ENCODE measurements at regions not wholly inside any gene's neighbourhood (a gene's known extent, or its start where the extent isn't known, plus 50 kb on each side); places are given as distances from the start of the nearest gene placed in this dataset.

DNA sequence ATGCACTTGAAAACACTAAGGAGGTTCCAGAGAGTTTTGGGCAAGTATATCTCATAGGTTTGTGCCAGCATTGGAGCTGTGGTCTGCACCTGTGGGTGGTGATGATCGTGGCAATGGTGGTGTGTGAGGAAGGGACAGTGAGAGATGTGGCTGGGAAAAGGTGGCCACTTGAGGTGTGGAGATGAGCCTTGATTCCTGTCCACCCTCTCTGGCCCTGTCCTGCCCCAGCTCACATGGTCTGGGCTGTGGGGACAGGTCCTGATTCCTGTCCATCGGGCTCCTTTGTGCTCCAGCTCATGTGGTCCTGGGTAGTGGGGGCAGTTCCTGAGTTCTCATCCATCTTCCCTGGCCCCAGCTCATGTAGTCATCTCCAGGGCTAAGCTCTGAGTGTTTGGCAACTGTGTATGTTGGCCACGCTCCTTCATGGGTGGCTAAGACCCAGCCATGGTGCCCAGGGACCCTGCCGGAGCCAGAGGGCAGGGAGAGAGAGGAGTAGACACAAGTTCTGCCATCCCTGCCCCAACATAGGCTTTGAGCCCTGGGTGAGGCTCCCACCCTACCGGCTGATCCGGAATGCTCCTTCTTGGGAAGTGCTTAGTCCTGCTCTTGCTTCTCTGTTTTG, 294.4 kb upstream of the HDAC4 start:
- no peak for DNase-seq (ENCODE audit: extremely low read depth, low read depth, low spot score)

DNA sequence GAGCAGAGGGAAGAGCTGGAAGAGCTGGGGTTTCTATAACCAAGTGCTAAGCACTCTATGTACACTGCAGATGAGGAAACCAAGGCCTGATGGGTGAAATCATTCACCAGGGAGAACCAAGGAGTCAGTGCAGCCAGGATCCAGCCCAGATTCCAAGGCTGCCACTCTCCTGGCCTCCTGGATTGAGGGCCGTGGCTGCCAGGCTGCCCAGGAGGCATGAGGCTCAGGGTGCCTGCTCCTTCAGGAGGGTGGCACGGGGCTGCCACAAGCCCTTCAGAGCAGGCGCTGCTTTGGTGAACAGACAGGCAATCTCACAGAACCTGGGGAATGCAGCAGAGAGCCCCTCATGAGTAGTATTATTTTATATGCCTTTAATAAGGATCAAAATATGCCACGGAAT, 293.7 kb upstream of the HDAC4 start:
- no peak for DNase-seq (ENCODE audit: extremely low read depth, low read depth, low spot score)

DNA sequence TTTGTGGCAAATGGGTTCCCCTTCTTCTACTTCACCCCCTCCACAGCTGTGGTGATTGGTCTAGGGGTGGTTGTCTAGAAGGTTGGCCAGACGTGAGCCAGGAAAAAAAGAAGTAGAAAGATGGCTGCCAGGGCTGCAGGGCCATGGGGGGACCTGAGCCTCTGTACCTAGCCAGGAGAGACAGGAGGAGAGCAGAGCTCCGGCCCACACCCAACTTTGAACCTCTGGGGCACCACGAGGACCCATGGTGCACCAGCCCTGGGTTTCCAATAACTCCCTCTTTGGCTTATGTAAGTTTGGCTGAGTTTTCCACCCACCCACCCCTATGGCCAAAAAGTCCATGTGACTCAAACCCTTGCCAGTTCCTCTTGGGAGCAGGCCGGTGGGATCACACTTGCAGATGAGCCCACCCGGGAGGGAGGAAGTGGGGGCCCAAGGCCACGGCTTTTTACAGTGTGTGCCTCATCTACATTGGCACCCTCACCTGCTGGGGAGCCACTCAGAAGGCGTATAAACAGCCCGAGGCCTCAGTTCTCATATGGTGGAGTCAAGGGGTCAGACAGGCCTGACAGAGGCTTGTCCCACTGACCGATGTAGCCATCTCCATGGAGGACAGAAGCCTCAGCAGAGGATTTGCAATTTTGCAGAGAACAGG, 293.1 kb upstream of the HDAC4 start:
- DNase-seq (ENCODE audit: extremely low read depth, low read depth, low spot score): no peak

DNA sequence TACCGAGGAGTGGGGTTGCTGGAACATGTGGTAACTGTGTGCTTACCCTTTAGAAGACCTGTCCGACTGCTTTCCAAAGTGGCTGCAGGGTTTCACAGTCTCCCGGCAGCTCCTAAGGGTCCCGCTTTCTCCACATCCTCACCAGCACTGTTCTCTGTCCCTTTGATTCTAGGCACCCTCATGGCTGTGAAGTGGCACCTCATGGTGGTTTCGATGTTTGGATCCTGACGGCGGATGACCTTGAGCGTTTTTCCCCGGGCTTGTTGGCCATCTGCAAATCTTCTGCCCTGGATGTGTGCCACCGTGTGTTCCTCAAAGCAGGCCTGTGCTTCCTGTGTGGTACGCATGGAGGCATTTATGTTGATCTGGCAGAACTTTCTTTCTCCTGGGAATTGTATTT, 292.5 kb upstream of the HDAC4 start:
- DNase-seq (ENCODE audit: extremely low read depth, low read depth, low spot score): no peak

DNA sequence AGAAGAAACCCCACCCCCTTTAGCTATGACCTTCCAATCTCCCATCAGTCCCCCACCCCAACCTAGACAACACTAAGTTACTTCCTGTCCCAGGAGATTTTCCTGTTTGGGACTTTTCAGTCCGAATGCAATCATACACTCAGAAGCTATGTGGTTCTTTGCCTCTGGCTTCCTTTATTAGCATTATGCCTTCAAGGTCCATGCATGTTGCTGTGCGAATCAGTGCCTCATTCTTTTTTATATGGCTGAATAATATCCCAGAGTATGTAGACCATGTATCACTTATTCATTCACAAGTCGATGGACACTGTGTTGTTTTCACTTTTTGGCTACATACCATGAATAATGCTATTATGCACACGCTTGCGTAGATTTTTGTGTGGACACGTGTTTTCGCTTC, 292.1 kb upstream of the HDAC4 start:
- no peak for DNase-seq (ENCODE audit: extremely low read depth, low read depth, low spot score)

DNA sequence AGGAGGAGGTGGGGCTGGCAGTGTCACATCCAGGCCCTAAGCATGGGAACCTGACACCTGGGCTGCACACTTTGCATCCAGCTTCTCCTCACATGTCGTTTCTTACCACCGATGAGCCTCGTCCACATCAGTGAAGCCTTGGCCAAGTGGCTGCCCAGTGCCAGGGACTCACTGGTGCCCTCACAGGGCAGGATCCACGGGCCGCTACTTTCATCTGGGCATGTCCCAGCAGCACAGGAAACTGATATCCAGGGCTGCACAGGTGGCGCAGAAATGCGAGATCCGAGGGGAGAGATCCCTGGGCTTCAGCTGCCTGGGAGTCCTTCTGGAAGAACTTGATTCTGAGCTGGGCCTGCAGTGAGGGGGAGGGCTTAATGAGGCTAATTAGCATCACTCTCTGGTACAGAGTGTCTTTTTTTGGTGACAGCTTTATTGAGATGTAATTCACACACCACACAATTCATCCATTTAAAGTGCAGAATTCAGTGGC, 291.6 kb upstream of the HDAC4 start:
- DNase-seq (ENCODE audit: extremely low read depth, low read depth, low spot score): no peak

DNA sequence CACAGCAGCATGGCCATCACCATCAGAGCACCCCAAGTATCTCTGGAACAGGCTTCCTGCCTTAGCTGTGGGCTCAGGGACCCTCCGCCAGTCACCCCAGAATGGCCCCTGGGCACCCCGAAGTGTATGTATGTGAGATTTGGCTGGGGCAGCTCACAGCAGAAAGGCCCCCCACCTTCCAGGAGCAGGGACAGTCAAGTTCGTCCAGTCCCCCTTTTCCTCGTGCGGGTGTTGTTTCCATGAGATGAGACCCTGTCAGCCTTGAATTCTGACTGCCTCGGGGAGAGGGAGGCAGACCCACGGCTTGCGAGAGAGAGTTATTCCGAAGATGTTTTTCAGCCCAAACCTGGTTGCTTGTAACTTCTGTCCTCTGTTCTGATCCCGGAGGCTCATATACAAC, 290.9 kb upstream of the HDAC4 start:
- no peak for DNase-seq (ENCODE audit: extremely low read depth, low read depth, low spot score)

DNA sequence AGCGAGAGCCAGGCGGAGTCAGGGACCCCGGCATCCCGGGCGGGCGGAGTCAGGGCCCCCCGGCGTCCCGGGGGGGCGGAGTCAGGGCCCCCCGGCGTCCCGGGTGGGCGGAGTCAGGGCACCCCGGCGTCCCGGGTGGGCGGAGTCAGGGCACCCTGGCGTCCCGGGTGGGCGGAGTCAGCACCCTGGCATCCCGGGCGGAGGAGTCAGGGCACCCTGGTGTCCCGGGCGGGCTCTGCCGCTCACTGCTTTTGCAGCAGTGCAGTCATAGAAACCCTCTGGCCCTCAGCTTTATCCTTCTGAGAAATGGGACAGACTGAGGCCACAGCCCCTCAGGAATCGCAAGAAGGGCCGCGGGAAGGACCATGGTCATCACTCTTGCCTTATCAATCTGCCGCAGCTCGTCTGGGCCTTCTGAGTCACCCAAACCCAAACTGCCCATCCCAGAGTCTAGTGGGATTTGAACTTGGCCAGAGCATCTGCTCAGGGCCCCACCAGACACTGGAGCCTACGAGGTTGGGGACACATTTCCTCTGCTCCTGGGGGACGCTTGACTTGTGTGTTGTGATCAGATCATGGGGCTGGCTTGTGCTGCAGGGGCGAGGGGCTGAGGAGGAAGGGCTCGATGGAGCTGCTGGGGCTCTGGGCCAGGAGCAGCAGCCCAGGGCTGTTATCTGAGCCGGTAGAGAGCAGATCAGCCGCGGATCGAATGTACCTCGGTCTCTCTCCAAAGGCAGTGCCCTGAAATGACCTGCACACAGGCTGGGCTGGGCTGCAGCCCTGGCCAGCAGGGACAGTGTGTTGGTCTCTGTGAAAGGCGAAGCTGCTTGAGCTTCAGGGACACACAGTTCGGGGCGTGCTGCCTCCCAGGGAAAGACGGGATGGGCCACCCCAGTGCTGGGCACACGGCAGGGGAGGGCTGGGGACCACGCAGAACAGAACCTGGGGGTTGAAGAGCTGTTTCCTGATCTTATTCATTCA, 290.1 kb upstream of the HDAC4 start:
- DNase-seq (ENCODE audit: extremely low read depth, low read depth, low spot score): no peak

DNA sequence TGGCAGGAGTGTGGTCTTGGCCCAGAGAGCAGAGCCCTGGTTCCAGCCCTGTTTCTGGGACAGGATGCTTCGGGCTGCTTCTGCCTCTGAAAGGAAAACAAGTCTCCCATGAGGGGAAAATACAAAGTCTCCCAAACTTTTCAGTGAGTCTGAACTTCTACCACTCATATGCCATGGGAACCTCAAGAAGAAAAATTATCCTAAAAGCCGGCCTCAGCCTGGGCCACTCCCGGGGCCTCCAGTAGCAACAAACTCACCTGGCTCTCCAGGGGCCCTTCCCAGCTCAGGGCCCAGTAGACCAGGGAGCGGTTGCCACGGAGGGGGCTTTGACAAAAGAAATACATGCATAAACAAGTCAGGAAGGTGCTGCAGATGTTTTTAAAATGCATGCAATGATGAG, 289.2 kb upstream of the HDAC4 start:
- no peak for DNase-seq (ENCODE audit: extremely low read depth, low read depth, low spot score)

DNA sequence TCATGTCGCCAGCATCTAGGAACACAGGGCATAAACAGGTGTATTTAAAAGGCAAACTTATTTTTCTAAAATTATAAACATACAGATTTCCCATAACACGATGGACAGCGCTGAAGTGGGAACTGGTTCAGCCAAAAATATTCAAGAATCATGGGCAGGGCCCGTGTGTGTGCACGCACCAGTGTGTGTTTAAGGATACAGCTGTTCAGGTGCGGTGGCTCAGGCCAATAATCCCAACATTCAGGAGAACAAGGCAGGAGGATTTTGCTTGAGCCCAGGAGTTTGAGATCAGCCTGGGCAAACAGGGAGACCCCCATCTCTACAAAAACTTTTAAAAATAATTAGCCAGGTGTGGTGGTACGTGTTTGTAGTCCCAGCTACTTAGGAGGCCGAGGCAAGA, 288.6 kb upstream of the HDAC4 start:
- DNase-seq (ENCODE audit: extremely low read depth, low read depth, low spot score): no peak

DNA sequence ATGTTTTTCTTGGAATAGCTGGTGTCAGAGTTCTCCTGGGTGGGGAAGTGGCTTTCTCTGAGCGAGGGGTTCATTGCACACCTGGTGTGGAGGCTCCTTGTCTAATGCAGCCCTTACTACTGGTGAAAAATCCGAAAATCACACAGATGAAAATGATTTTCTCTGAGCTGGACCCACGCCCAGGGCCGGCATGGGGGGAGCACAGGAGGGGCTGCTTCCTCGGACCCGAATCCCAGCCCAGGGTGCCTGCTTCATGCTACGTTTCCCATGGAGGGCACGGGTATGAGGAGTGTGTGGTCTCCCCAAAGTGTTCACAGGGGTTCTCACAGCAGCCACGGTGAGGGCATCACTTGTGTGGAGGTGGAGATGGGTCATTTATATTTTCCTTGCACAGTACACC, 288.0 kb upstream of the HDAC4 start:
- no peak for DNase-seq (ENCODE audit: extremely low read depth, low read depth, low spot score)

DNA sequence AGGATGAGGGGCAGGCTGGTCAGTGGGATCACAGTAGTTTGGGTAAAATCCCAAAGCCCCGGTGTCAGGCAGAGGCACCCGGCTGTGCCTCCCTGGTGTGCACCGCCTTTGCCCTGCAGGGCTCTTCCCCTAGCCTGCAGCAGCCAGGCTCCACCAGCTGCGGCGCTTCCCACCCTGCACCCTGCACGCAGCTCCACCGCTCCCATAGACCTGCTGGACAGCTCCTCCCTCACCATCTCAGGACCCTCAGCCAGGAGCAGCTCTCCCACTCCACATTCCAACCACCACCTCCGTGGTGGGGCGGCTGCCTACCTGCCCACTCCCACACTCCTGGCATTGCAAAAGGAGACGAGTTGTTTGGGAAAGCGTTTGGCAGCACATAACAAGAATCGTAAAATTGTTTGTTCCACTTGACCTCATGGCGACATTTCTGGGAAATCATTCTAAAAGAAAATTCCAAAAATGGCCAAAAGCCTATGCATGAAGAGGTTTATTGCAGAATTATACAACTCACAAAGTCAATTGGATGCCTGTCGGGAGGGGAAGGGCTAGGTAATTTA, 287.4 kb upstream of the HDAC4 start:
- no peak for DNase-seq (ENCODE audit: extremely low read depth, low read depth, low spot score)

DNA sequence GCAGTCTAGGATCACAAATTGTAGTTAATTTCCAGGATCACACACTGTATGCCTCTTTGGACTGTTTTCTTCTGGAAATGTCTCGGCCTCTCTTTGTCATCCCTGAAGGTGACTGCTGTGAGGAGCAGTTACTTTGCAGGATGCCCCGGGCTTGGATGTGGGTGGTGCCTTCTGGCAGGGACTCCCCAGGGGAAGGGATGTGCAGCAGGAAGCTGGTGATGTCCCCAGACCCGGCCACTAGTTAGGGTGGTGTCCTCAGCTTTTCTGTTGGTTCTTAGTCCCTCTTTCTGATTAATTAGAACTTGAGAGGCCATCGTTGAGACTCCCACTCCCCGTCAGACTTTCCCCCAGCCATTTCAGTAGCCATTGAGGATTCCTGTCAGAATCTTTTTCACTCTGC, 286.6 kb upstream of the HDAC4 start:
- DNase-seq (ENCODE audit: extremely low read depth, low read depth, low spot score): no peak

DNA sequence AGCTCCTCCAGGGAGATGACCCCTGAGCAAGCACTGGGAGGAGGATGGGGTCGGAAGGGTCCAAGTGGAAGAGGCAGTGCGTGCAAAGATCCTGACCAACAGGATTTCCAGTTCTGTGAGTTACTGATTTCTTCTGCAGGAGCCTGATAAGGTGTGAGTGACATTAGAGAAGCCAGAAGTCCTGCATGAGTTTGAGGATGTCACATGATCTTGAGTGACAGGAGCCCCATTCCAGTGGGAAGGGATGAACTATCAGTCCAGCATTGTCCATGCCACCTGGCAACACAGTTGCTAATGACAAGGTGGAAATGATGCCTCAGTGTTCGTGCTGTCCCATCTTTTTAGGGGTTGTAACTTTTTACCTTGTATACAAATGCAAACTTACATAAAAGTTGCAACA, 285.1 kb upstream of the HDAC4 start:
- no peak for DNase-seq (ENCODE audit: extremely low read depth, low read depth, low spot score)

DNA sequence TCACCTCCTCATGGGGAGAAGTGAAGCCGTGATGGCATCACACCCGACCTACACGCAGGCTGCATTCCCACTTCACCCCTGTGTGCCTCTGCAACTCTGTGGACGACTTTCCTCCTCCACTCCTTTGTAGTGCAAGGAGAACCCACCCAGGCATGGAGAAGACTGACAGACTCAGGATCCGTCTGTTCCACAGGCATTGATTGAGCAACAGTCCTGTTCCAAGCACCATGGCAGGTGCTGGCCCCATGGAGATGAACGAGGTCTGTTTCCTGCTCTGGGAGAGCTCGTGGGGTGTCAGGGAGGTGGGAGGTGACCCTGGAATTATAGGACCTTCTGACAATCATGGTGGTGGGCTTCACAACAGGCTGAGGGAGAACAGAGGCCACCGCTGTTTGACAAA, 284.7 kb upstream of the HDAC4 start:
- no peak for DNase-seq (ENCODE audit: extremely low read depth, low read depth, low spot score)

DNA sequence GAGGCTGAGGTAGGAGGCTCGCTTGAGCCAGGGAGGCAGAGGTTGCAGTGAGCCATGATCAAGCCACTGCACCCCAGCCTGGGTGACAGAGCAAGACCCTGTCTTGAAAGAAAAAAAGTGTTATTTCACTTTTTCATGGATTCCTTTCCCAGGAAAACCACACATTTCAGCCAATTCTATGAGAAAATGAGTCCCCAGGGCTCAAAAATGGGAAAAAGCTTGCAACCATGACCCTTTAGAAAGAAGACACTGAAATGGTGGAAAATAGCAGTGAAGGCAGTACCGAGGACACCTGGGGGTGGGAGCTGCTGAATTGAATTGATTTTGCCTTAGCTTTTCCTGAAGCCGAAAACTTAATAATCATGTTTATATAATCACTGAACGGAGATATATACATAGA, 284.2 kb upstream of the HDAC4 start:
- DNase-seq (ENCODE audit: extremely low read depth, low read depth, low spot score): no peak

DNA sequence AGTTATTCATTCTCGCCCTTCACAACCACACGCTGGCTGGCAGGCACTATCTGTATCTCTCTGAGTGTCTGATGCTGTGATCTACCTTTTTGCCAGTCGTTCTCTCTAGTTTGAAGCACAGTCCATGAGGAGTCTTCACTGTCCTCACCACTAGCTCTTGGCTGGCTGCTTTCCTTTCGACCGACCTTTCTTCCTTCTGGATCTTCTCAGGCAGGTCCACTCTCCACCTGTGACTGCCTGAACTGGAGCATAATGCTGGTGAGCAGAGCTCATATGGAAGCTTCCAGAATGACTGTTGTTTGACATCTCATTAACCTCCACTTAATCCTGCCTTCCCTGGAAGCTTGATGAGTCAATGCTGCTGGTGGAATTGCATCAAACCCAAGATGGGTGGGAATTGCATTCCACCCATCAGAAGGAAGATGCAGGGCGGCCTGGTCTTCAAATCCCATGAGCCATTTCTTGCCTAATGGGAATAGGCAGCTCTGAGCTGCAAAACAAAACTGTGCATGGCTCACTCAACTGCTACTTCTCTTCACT, 283.5 kb upstream of the HDAC4 start:
- no peak for DNase-seq (ENCODE audit: extremely low read depth, low read depth, low spot score)

DNA sequence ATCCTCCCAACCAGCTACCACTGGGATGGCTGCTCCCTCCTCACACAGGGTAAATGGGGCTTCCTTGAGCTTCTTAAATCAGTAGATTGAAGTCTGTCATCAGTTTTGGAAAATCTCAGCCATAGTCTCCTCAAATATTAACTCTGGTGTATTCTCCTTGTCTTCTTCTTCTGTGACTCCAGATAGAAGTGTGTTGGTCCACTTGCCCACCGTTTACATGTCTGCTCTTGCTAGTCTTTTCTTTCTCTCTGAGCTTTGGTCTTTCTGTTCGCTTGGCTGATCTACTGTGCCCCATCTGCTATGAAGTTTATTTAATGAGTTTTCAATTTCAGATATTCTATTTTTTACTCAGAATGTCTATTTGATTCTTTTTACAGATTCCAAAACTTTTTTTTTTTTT, 281.7 kb upstream of the HDAC4 start:
- DNase-seq (ENCODE audit: extremely low read depth, low read depth, low spot score): no peak

DNA sequence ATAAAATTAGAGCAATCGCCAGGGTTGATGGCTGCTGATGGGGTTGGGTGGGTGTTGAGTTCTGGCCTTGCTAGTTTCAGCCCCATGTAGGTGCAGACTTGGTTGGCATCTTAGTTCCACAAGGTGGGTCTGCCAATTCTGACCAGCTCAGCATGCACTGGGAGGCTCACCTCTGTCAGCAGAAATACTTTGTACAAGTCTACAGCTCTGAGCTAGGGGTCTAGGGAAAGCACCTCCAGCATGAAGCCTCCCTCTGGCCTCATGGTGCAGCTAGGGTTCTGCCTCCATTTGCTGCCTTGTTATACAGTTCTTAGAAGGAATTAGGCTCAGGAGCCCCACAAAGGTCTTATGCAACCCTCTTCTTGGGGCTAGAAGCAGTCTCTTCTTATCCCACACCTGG, 278.9 kb upstream of the HDAC4 start:
- DNase-seq (ENCODE audit: extremely low read depth, low read depth, low spot score): no peak

DNA sequence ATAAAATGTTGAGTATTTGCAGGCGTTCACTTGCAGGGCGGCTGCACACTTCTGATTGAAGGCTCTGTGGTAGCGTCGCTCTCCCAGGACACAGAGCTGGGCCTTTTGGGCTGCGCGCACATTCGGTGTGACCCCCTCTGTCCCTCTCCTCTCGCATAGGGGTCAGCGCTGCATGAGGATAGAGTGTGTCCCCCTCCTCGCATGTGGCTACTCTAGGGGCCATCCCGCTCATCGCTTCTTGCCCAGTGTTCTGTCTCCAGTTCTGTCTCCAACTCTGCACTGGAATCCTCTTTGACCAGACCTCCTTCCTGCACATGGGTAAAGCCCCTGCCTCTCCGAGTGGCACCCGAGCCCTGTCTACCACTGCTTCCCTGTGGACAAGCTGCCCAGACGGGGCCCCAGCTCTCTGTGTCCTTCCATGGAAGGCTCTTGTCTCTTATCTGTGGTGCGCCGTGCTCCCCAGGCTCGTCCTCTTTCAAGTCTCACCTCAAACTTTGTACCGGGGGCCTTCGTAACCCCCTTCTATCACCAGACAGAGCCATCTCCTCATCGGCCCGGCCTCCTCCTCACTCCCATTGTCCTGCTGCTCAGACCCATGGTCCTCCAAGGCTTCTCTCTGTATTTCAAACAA, 278.0 kb upstream of the HDAC4 start:
- no peak for DNase-seq (ENCODE audit: extremely low read depth, low read depth, low spot score)

DNA sequence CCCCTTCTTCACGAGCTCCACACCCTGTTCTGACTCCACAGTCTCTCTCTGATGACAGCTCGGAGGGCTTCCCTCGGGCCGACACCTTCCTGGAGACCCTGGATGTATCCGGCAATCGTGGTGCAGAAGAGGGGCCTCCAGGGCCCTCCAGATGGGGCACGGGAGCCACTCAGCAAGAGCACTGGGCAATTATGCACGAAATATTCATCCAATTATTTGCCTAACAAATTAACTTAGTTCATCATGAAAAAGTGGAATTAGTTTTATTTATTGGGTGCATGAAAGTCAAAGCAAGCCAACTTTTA, 277.3 kb upstream of the HDAC4 start:
- no peak for DNase-seq (ENCODE audit: extremely low read depth, low read depth, low spot score)

Data from glomerular endothelial cell (primary cell).